Mucosa of rectum (tissue), 2 donors: ENCODE measurements at regions not wholly inside any gene's neighbourhood (a gene's known extent, or its start where the extent isn't known, plus 50 kb on each side); places are given as distances from the start of the nearest gene placed in this dataset.
"Not testable (repeated sequence)": the region's sequence is repeated elsewhere in the genome, so short reads cannot be mapped to it uniquely, and the experiment has no call there.

ENCODE experiments used
- H3K27ac ChIP-seq, 2 donors: one replicate each; pipeline ENCODE4 v1.7.0; 2013; ENCODE audit warnings: inconsistent platforms in 2 of 2, low read depth in 2 of 2, low read length in 2 of 2
- H3K27me3 ChIP-seq, 2 donors: one replicate each; pipeline ENCODE4 v1.7.0; 2013; ENCODE audit warnings: low read length in 2 of 2; ENCODE audit not compliant: control insufficient read depth in 2 of 2, insufficient read depth in 2 of 2
- H3K36me3 ChIP-seq, 2 donors: one replicate each; pipeline ENCODE4 v1.7.0; 2013; ENCODE audit warnings: low read length in 2 of 2; ENCODE audit not compliant: control insufficient read depth in 2 of 2, insufficient read depth in 2 of 2
- H3K4me1 ChIP-seq, 2 donors: one replicate each; pipeline ENCODE4 v1.7.0; 2013; ENCODE audit warnings: low read length in 2 of 2, mild to moderate bottlenecking in 1 of 2; ENCODE audit not compliant: control insufficient read depth in 2 of 2, insufficient read depth in 2 of 2
- H3K4me3 ChIP-seq, 2 donors: one replicate each; pipeline ENCODE4 v1.7.0; 2013; ENCODE audit warnings: low read length in 2 of 2
- H3K9ac ChIP-seq, 2 donors: one replicate each; pipeline ENCODE4 v1.7.0; 2013; ENCODE audit warnings: low read length in 2 of 2, low read depth in 1 of 2, mild to moderate bottlenecking in 1 of 2
- H3K9me3 ChIP-seq, 2 donors: one replicate each; pipeline ENCODE4 v1.7.0; 2013; ENCODE audit warnings: low read length in 2 of 2; ENCODE audit not compliant: control insufficient read depth in 2 of 2
- donor health status: healthy.
- donor health status: Normal muscosa, but diverticular disease.

DNA sequence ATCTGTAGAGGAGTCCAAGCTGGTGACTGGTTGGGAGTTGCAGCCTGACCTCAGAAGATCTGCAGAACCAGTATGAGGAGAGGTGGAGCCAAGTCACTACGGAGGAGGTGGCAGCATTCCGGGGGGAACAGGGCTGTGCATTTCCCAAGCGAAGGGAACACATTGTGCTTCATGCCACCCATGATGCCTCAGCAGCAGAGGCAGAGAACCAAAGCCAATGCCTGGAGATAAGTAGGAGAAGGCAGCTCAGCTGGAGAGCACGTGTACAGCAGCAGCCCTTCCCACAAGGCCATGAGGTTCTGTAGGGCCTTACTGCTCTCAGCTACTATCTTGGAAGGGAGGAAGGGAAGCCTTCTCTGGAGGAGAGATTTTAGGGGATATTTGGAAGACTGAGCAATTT, 67.2 kb upstream of the LRPPRC start:
- H3K27ac ChIP-seq: no peak overlapping the region
- no peaks in the 10 kb centered on the region for H3K4me1 ChIP-seq
- no peak overlapping the region for H3K9ac ChIP-seq
- no peaks in the 10 kb centered on the region for H3K9me3 ChIP-seq
- no peak overlapping the region for H3K4me3 ChIP-seq
- no peaks in the 10 kb centered on the region for H3K27me3 ChIP-seq
- H3K36me3 ChIP-seq: no peaks in the 10 kb centered on the region

- H3K4me3 ChIP-seq, H3K36me3 ChIP-seq, H3K9me3 ChIP-seq, H3K4me1 ChIP-seq, H3K9ac ChIP-seq, H3K27me3 ChIP-seq, H3K27ac ChIP-seq: not testable (repeated sequence)
Observed at GRCh38 chr2:44064281-44064680, 68.5 kb upstream of the LRPPRC start.

GRCh38 chr2:44067012-44067790, 71.4 kb upstream of the LRPPRC start:
- H3K4me1 ChIP-seq, H3K36me3 ChIP-seq, H3K9ac ChIP-seq, H3K9me3 ChIP-seq, H3K27ac ChIP-seq, H3K4me3 ChIP-seq, H3K27me3 ChIP-seq: not testable (repeated sequence)

GRCh38 chr2:44067791-44068181, 72.0 kb upstream of the LRPPRC start:
- not testable (repeated sequence) for H3K4me3 ChIP-seq, H3K36me3 ChIP-seq, H3K27me3 ChIP-seq, H3K27ac ChIP-seq, H3K4me1 ChIP-seq, H3K9me3 ChIP-seq, H3K9ac ChIP-seq

- Histone ChIP-seq H3K27me3 (no peaks in the 10 kb centered on the region), H3K27ac (no peak overlapping the region), H3K9me3 (no peaks in the 10 kb centered on the region), H3K9ac (no peak overlapping the region), H3K4me3 (no peak overlapping the region), H3K4me1 (no peaks in the 10 kb centered on the region), H3K36me3 (no peaks in the 10 kb centered on the region)
Observed at GRCh38 chr2:44071454-44072046, 75.8 kb upstream of the LRPPRC start.

- H3K4me1 ChIP-seq, H3K9ac ChIP-seq, H3K27ac ChIP-seq, H3K27me3 ChIP-seq, H3K9me3 ChIP-seq, H3K4me3 ChIP-seq, H3K36me3 ChIP-seq: not testable (repeated sequence)
Observed at GRCh38 chr2:44073667-44074066, 77.9 kb upstream of the LRPPRC start.

GRCh38 chr2:44074795-44075194, 79.0 kb upstream of the LRPPRC start:
- H3K36me3 ChIP-seq, H3K27me3 ChIP-seq, H3K9me3 ChIP-seq, H3K9ac ChIP-seq, H3K4me1 ChIP-seq, H3K27ac ChIP-seq, H3K4me3 ChIP-seq: not testable (repeated sequence)

- H3K27ac ChIP-seq: no peak overlapping the region
- H3K27me3 ChIP-seq: no peaks in the 10 kb centered on the region
- no peak overlapping the region for H3K4me3 ChIP-seq
- no peaks in the 10 kb centered on the region for H3K36me3 ChIP-seq
- H3K9ac ChIP-seq: no peak overlapping the region
- H3K9me3 ChIP-seq: no peaks in the 10 kb centered on the region
- H3K4me1 ChIP-seq: no peaks in the 10 kb centered on the region
Observed at GRCh38 chr2:44075541-44075940, 79.8 kb upstream of the LRPPRC start.

GRCh38 chr2:44077942-44078511, 82.2 kb upstream of the LRPPRC start:
- no peak overlapping the region for H3K9ac ChIP-seq
- H3K27ac ChIP-seq: no peak overlapping the region
- H3K27me3 ChIP-seq: no peaks in the 10 kb centered on the region
- H3K9me3 ChIP-seq: no peaks in the 10 kb centered on the region
- H3K4me3 ChIP-seq: no peak overlapping the region
- H3K36me3 ChIP-seq: no peaks in the 10 kb centered on the region
- H3K4me1 ChIP-seq: no peaks in the 10 kb centered on the region

DNA sequence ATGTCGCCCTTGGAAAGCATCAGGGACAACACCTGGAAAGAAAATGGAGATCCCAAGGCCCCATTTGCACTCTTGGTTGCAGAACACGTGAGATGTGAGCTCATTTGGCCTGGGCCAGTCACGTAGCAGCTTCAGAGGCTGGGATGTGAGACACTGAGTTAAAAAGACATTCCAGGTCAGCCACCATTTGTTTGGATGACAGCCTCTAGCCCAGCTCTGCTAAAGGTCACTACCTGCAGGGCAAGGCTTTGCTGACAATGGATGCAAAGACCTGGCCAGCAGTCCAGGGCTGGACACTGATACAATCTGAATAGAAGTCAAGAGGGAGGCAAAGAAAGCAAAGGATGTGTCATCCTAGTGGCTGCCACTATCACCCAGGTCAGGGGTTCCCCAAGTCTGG, 83.9 kb upstream of the LRPPRC start:
- H3K36me3 ChIP-seq: no peaks in the 10 kb centered on the region
- H3K27ac ChIP-seq: no peak overlapping the region
- no peak overlapping the region for H3K9ac ChIP-seq
- no peak overlapping the region for H3K4me3 ChIP-seq
- no peaks in the 10 kb centered on the region for H3K4me1 ChIP-seq
- no peaks in the 10 kb centered on the region for H3K27me3 ChIP-seq
- H3K9me3 ChIP-seq: no peaks in the 10 kb centered on the region
